ENCODE measurements at regions not wholly inside any gene's neighbourhood (a gene's known extent, or its start where the extent isn't known, plus 50 kb on each side); places are given as distances from the start of the nearest gene placed in this dataset.

GRCh38 chr5:85159395-85159794 lies 774.7 kb upstream of the EDIL3 start:
- no peak overlapping the region for H3K4me3 ChIP-seq
- no peak for ATAC-seq
- no peak overlapping the region for H3K27ac ChIP-seq
- H3K9me3 ChIP-seq = no peaks in the 10 kb centered on the region
- no peaks in the 10 kb centered on the region for H3K36me3 ChIP-seq
- H3K4me1 ChIP-seq = no peaks in the 10 kb centered on the region
- 36 to 86% methylated on average over 1 to 6 of the region's 6 CpGs for WGBS, 2 donors (ENCODE audit: low coverage in 1 of 2)
- H3K27me3 ChIP-seq = no peaks in the 10 kb centered on the region
- TF ChIP-seq POLR2AphosphoS5 (IDR thresholded peaks at IDR 0.05) (no peak), POLR2A (IDR thresholded peaks at IDR 0.05) (no peak), CTCF (IDR thresholded peaks at IDR 0.05) (no peak), EP300 (IDR thresholded peaks at IDR 0.05) (no peak)

- Histone ChIP-seq H3K4me3 (no peak overlapping the region), H3K9me3 (no peaks in the 10 kb centered on the region), H3K36me3 (no peaks in the 10 kb centered on the region), H3K4me1 (no peaks in the 10 kb centered on the region), H3K27me3 (no peaks in the 10 kb centered on the region), H3K27ac (no peak overlapping the region)
- TF ChIP-seq POLR2AphosphoS5 (IDR thresholded peaks at IDR 0.05) (no peak), CTCF (IDR thresholded peaks at IDR 0.05) (no peak), EP300 (IDR thresholded peaks at IDR 0.05) (no peak), POLR2A (IDR thresholded peaks at IDR 0.05) (no peak)
- no CpG with 5 or more reads among the region's 1 CpG for WGBS, 2 donors (ENCODE audit: low coverage in 1 of 2)
- no peak for ATAC-seq
Observed at GRCh38 chr5:85168474-85168873, 783.8 kb upstream of the EDIL3 start.

- no peak for ATAC-seq
- H3K9me3 ChIP-seq = no peaks in the 10 kb centered on the region
- TF ChIP-seq CTCF (IDR thresholded peaks at IDR 0.05) = no peak
- no peak for TF ChIP-seq POLR2AphosphoS5 (IDR thresholded peaks at IDR 0.05)
- no peak for TF ChIP-seq EP300 (IDR thresholded peaks at IDR 0.05)
- TF ChIP-seq POLR2A (IDR thresholded peaks at IDR 0.05) = no peak
- H3K4me1 ChIP-seq = no peaks in the 10 kb centered on the region
- 72 to 88% methylated on average over 2 to 3 of the region's 4 CpGs for WGBS, 2 donors (ENCODE audit: low coverage in 1 of 2)
- no peak overlapping the region for H3K4me3 ChIP-seq
- H3K27me3 ChIP-seq = no peaks in the 10 kb centered on the region
- no peaks in the 10 kb centered on the region for H3K36me3 ChIP-seq
- no peak overlapping the region for H3K27ac ChIP-seq
Observed at GRCh38 chr5:85170183-85170582, 785.5 kb upstream of the EDIL3 start.

GRCh38 chr5:85173469-85173868 lies 788.8 kb upstream of the EDIL3 start:
- no peaks in the 10 kb centered on the region for H3K4me1 ChIP-seq
- H3K27ac ChIP-seq = no peak overlapping the region
- no peak for ATAC-seq
- H3K9me3 ChIP-seq = no peaks in the 10 kb centered on the region
- TF ChIP-seq CTCF (IDR thresholded peaks at IDR 0.05) (no peak), EP300 (IDR thresholded peaks at IDR 0.05) (no peak), POLR2AphosphoS5 (IDR thresholded peaks at IDR 0.05) (no peak), POLR2A (IDR thresholded peaks at IDR 0.05) (no peak)
- no peaks in the 10 kb centered on the region for H3K27me3 ChIP-seq
- no peaks in the 10 kb centered on the region for H3K36me3 ChIP-seq
- no peak overlapping the region for H3K4me3 ChIP-seq

- ATAC-seq = no peak
- Histone ChIP-seq H3K36me3 (no peaks in the 10 kb centered on the region), H3K27ac (no peak overlapping the region), H3K4me1 (no peaks in the 10 kb centered on the region), H3K4me3 (no peak overlapping the region), H3K9me3 (no peaks in the 10 kb centered on the region), H3K27me3 (no peaks in the 10 kb centered on the region)
- WGBS, 2 donors (ENCODE audit: low coverage in 1 of 2) = 100% methylated on average over 2 of the region's 12 CpGs; no CpG with 5 or more reads in 1 of the 2 donors
- no peak for TF ChIP-seq POLR2AphosphoS5 (IDR thresholded peaks at IDR 0.05)
- TF ChIP-seq EP300 (IDR thresholded peaks at IDR 0.05) = no peak
- TF ChIP-seq POLR2A (IDR thresholded peaks at IDR 0.05) = no peak
- TF ChIP-seq CTCF (IDR thresholded peaks at IDR 0.05) = no peak
Observed at GRCh38 chr5:85182344-85182743, 797.7 kb upstream of the EDIL3 start.

Data from gastroesophageal sphincter (tissue), 4 donors.